HepG2 (cell line): ENCODE measurements at regions not wholly inside any gene's neighbourhood (a gene's known extent, or its start where the extent isn't known, plus 50 kb on each side); places are given as distances from the start of the nearest gene placed in this dataset.

Experiments used
- ATAC-seq: fragments of 200-7000 bp; cut with Tn5 transposase; 3 replicates; pipeline ENCODE4 v1.9.1; 2020; ENCODE audit warnings: mild to moderate bottlenecking, moderate library complexity
- BruUV-seq: library from RNA; stranded (reverse); fragments of 400-500 nt; replicated peaks from 2 replicates; lab custom pipeline; 2021; lab: Mats Ljungman, UMichigan
- CTCF ChIA-PET: fragments of 300-600 bp; formaldehyde crosslinking; extraction: SDS; loops from one replicate; lab custom pipeline; 2021; ENCODE audit warnings: low total read pairs, inconsistent platforms, low intra/inter-chr PET ratio; lab: Yijun Ruan, JAX
- POLR2A ChIA-PET: fragments of 350-600 bp; sonication (Branson Sonifier 250); formaldehyde crosslinking; loops from one replicate; lab custom pipeline; 2020; ENCODE audit warnings: antibody characterized with exemption, inconsistent platforms; lab: Yijun Ruan, JAX
- DNase-seq: peaks from one replicate; pipeline ENCODE4 v3.0.0-alpha.2; 2015; ENCODE audit warnings: low spot score
- FAIRE-seq: peaks from 3 replicates; lab custom pipeline; 2011; peaks lifted over from hg19 to GRCh38; lab: Jason Lieb, UNC
- H2AFZ ChIP-seq: one replicate; pipeline ENCODE4 v1.6.1; 2011; ENCODE audit warnings: low read length, inconsistent platforms
- H3K27ac ChIP-seq: fragments of 300-600 bp; 3 replicates; pipeline ENCODE4 v1.8.0; 2011; ENCODE audit warnings: mixed run types, mild to moderate bottlenecking, mixed read lengths, low read length, inconsistent platforms; ENCODE audit not compliant: insufficient read depth; ENCODE audit errors: extremely low read length
- H3K27me3 ChIP-seq, 2 experiments: fragments of 200-600 bp in 1 of 2; 2 replicates in 1 of 2; 3 replicates in 1 of 2; pipeline versions ENCODE4 v1.6.0 to v1.8.0; 2011; ENCODE audit warnings: low read length in 2 of 2, mild to moderate bottlenecking in 2 of 2, moderate library complexity in 2 of 2, inconsistent platforms in 1 of 2; ENCODE audit not compliant: insufficient read depth in 2 of 2, control insufficient read depth in 1 of 2
- H3K36me3 ChIP-seq, 2 experiments: fragments of 200-600 bp in 1 of 2; replicated peaks in 1 of 2; 2 replicates in 1 of 2; 3 replicates in 1 of 2; pipeline versions ENCODE4 v1.5.1 to v1.8.0; 2011; ENCODE audit warnings: low read length in 2 of 2, inconsistent platforms in 1 of 2; ENCODE audit not compliant: insufficient read depth in 2 of 2, control insufficient read depth in 1 of 2
- H3K4me1 ChIP-seq: 2 replicates; pipeline ENCODE4 v1.5.1; 2012; ENCODE audit warnings: low read length, inconsistent platforms; ENCODE audit not compliant: insufficient read depth
- H3K4me2 ChIP-seq: 2 replicates; pipeline ENCODE4 v1.6.0; 2011; ENCODE audit warnings: low read depth, low read length, inconsistent platforms
- H3K4me3 ChIP-seq, 3 experiments: fragments of 200-600 bp in 1 of 3; sonication (generic), shearing (Covaris generic) in 1 of 3; replicated peaks in 1 of 3; 2 replicates each; pipeline ENCODE4 v1.5.1; 2011 to 2016; ENCODE audit warnings: low read length in 3 of 3, inconsistent platforms in 2 of 3, low read depth in 2 of 3, mild to moderate bottlenecking in 2 of 3, control low read depth in 1 of 3, mixed read lengths in 1 of 3; ENCODE audit not compliant: insufficient read depth in 1 of 3
- H3K79me2 ChIP-seq: one replicate; pipeline ENCODE4 v1.6.1; 2011; ENCODE audit warnings: low read length, inconsistent platforms; ENCODE audit not compliant: insufficient read depth
- H3K9ac ChIP-seq: 2 replicates; pipeline ENCODE4 v1.6.0; 2011; ENCODE audit warnings: mild to moderate bottlenecking, low read depth, low read length, inconsistent platforms; ENCODE audit not compliant: insufficient read depth
- H3K9me3 ChIP-seq: 2 replicates; pipeline ENCODE4 v1.5.1; 2012; ENCODE audit warnings: mild to moderate bottlenecking, low read length
- H4K20me1 ChIP-seq: 2 replicates; pipeline ENCODE4 v1.6.0; 2011; ENCODE audit warnings: inconsistent platforms, mild to moderate bottlenecking, low read length, moderate library complexity; ENCODE audit not compliant: insufficient read depth
- GATA4 ChIP-seq: sonication (generic); IDR thresholded peaks from 2 replicates; pipeline ENCODE4 v1.6.1; 2016; ENCODE audit warnings: antibody characterized with exemption, low read depth, borderline replicate concordance
- HOXA9 ChIP-seq: sonication (generic); formaldehyde crosslinking; IDR thresholded peaks from 2 replicates; pipeline ENCODE4 v1.8.1; 2022; ENCODE audit warnings: missing genetic modification reagents, mild to moderate bottlenecking, moderate library complexity, borderline replicate concordance
- KDM6A ChIP-seq: IDR thresholded peaks from 2 replicates; pipeline ENCODE4 v1.6.1; 2016; ENCODE audit warnings: low read depth
- KLF9 ChIP-seq: IDR thresholded peaks from 2 replicates; pipeline ENCODE4 v1.6.1; 2016; ENCODE audit warnings: low read depth
- NKX3-1 ChIP-seq: sonication (generic); formaldehyde crosslinking; IDR thresholded peaks from 2 replicates; pipeline ENCODE4 v1.5.0; 2020; ENCODE audit warnings: missing genetic modification reagents
- PRMT3 ChIP-seq: sonication (generic); formaldehyde crosslinking; IDR thresholded peaks from 2 replicates; pipeline ENCODE4 v1.8.1; 2022; ENCODE audit warnings: low read depth, mild to moderate bottlenecking, moderate library complexity, missing genetic modification reagents, borderline replicate concordance
- SMAD1 ChIP-seq: sonication (generic); formaldehyde crosslinking; IDR thresholded peaks from 2 replicates; pipeline ENCODE4 v1.4.0; 2020; ENCODE audit warnings: missing genetic modification reagents, low read depth, mild to moderate bottlenecking, borderline replicate concordance
- TCF12 ChIP-seq, 2 experiments: fragments of 450-650 bp in 1 of 2; sonication (generic) in 1 of 2; formaldehyde crosslinking in 1 of 2; IDR thresholded peaks; 2 replicates each; pipeline versions ENCODE4 v1.6.1 to v1.8.0; 2017 to 2022; ENCODE audit warnings: antibody characterized with exemption in 1 of 2, mild to moderate bottlenecking in 1 of 2, missing genetic modification reagents in 1 of 2, moderate library complexity in 1 of 2
- TP53 ChIP-seq: sonication (generic); formaldehyde crosslinking; conservative IDR thresholded peaks from 2 replicates; pipeline ENCODE4 v1.4.0; 2020; ENCODE audit warnings: missing genetic modification reagents
- ZFP1 ChIP-seq: IDR thresholded peaks from 2 replicates; pipeline ENCODE4 v1.6.1; 2016
- ZNF12 ChIP-seq: sonication (generic); formaldehyde crosslinking; IDR thresholded peaks from 2 replicates; pipeline ENCODE4 v1.5.0; 2020; ENCODE audit warnings: missing genetic modification reagents
- ZNF180 ChIP-seq: sonication (generic); formaldehyde crosslinking; IDR thresholded peaks from 2 replicates; pipeline ENCODE4 v1.4.0; 2020; ENCODE audit warnings: low read depth, missing genetic modification reagents, borderline replicate concordance
- ZNF703 ChIP-seq: sonication (generic); formaldehyde crosslinking; IDR thresholded peaks from 2 replicates; pipeline ENCODE4 v1.5.1; 2020; ENCODE audit warnings: missing genetic modification reagents, mild to moderate bottlenecking, moderate library complexity, borderline replicate concordance
- ZNF749 ChIP-seq: sonication (generic); formaldehyde crosslinking; IDR thresholded peaks from 2 replicates; pipeline ENCODE4 v1.8.0; 2022; ENCODE audit warnings: mild to moderate bottlenecking, missing genetic modification reagents, moderate library complexity, borderline replicate concordance
- ZNF790 ChIP-seq: sonication (generic); formaldehyde crosslinking; IDR thresholded peaks from 2 replicates; pipeline ENCODE4 v1.8.0; 2022; ENCODE audit warnings: missing genetic modification reagents, mild to moderate bottlenecking, borderline replicate concordance
- ZNF891 ChIP-seq: sonication (generic); formaldehyde crosslinking; IDR thresholded peaks from 2 replicates; pipeline ENCODE4 v1.5.0; 2020; ENCODE audit warnings: mild to moderate bottlenecking, missing genetic modification reagents
- ZSCAN20 ChIP-seq: sonication (generic); formaldehyde crosslinking; IDR thresholded peaks from 2 replicates; pipeline ENCODE4 v1.4.0; 2020; ENCODE audit warnings: missing genetic modification reagents, mild to moderate bottlenecking, borderline replicate concordance
- WGBS: methylation state at CpG from one replicate; pipeline ENCODE4 v1.1.6; 2017; ENCODE audit warnings: low lambda C conversion rate; 5-methylcytosine and 5-hydroxymethylcytosine counted together
- in situ Hi-C: cut with HindIII; loops from 2 replicates; pipeline ENCODE4 v1.10.0; 2017; ENCODE audit warnings: low pct_unique_long_range_greater_than_20kb; ENCODE audit not compliant: extremely low pct_ligation_motif_present
- intact Hi-C: fragments of 100-400 bp; cut with micrococcal nuclease; formaldehyde crosslinking; loops from one replicate; pipeline ENCODE4 v1.10.0; 2022; ENCODE audit not compliant: unreplicated experiment
- TF ChIP-seq, protein P1 (sequence below): sonication (generic); formaldehyde crosslinking; IDR thresholded peaks from 2 replicates; pipeline ENCODE4 v1.5.0; 2020; ENCODE audit warnings: mild to moderate bottlenecking, missing genetic modification reagents

DNA sequence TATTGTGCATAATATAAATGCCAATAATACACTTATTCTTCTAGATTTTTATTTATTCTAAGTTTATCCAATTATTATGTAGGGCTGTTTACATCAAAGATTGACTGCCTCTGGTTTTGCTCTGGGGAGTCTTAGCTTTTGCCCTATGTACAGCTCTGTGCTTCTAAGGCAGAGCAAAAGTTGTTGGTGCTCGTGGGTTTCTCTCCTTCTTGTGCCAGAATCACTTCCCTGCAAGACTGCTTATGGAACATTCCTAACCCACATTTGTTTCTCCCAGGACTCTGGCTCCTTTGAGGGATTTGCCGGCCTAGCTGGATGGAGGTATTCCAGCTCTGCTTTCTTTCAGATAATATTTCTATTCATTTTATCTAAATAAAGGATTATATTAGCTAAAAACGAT lies 849.1 kb downstream of the USP25 start:
- TF ChIP-seq ZNF749 (CRISPR knock-in tag): no peak
- TF ChIP-seq TCF12 (IDR thresholded peaks at IDR 0.05): no peak
- TF ChIP-seq TCF12 (CRISPR knock-in tag; IDR thresholded peaks at IDR 0.05): no peak
- TF ChIP-seq PRMT3: no peak
- TF ChIP-seq GATA4: no peak
- no peak for TF ChIP-seq ZNF180 (CRISPR knock-in tag)
- no peak for TF ChIP-seq SMAD1 (CRISPR knock-in tag)
- no peak for TF ChIP-seq ZNF891 (CRISPR knock-in tag)
- TF ChIP-seq NKX3-1: no peak
- TF ChIP-seq ZFP1: no peak
- no peak for TF ChIP-seq TP53 (CRISPR knock-in tag)
- no peak for TF ChIP-seq KLF9 (CRISPR knock-in tag)
- no peak for TF ChIP-seq ZNF703 (CRISPR knock-in tag)
- no peak for TF ChIP-seq ZNF790
- TF ChIP-seq KDM6A (CRISPR knock-in tag): no peak
- TF ChIP-seq, protein P1, sequence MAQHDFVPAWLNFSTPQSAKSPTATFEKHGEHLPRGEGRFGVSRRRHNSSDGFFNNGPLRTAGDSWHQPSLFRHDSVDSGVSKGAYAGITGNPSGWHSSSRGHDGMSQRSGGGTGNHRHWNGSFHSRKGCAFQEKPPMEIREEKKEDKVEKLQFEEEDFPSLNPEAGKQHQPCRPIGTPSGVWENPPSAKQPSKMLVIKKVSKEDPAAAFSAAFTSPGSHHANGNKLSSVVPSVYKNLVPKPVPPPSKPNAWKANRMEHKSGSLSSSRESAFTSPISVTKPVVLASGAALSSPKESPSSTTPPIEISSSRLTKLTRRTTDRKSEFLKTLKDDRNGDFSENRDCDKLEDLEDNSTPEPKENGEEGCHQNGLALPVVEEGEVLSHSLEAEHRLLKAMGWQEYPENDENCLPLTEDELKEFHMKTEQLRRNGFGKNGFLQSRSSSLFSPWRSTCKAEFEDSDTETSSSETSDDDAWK: no peak
- no peak for TF ChIP-seq ZSCAN20
- no peak for TF ChIP-seq HOXA9 (CRISPR knock-in tag)
- TF ChIP-seq ZNF12 (CRISPR knock-in tag): no peak
- Histone ChIP-seq H3K27ac (no peak overlapping the region), H2AFZ (no peak overlapping the region), H3K4me2 (no peak overlapping the region), H3K27me3 (no peaks in the 10 kb centered on the region), H3K4me3 (no peak overlapping the region), H3K9me3 (no peaks in the 10 kb centered on the region), H4K20me1 (no peaks in the 10 kb centered on the region), H3K9ac (no peak overlapping the region), H3K4me1 (no peaks in the 10 kb centered on the region), H3K36me3 (no peaks in the 10 kb centered on the region), H3K79me2 (no peaks in the 10 kb centered on the region)
- POLR2A ChIA-PET: no interaction called here
- FAIRE-seq (no peak), DNase-seq (no peak), ATAC-seq (no peak)
- no TSS peak for BruUV-seq
- CTCF ChIA-PET: no interaction called here
- in situ Hi-C loops (no loop called here), intact Hi-C loops (no loop called here)
- 24% methylated on average over 3 of the region's 3 CpGs for WGBS
